Neural cell (in vitro differentiated cells): ENCODE measurements at regions not wholly inside any gene's neighbourhood (a gene's known extent, or its start where the extent isn't known, plus 50 kb on each side); places are given as distances from the start of the nearest gene placed in this dataset.

ENCODE experiments used
- H2AFZ ChIP-seq: fragments of 200-600, 300-800 bp; sonication (generic), shearing (Covaris generic); 2 replicates; pipeline ENCODE4 v1.6.0; 2014; ENCODE audit warnings: low read depth, mild to moderate bottlenecking, antibody characterized with exemption, low read length, moderate library complexity
- H3F3A ChIP-seq: fragments of 200-600 bp; shearing (Covaris generic); 2 replicates; pipeline ENCODE4 v1.6.1; 2016; ENCODE audit warnings: mild to moderate bottlenecking, moderate library complexity, mixed read lengths, antibody characterized with exemption, low read length; ENCODE audit not compliant: insufficient read depth, poor library complexity, severe bottlenecking
- H3K27ac ChIP-seq: fragments of 200-600, 300-800 bp; sonication (generic), shearing (Covaris generic); 2 replicates; pipeline ENCODE4 v1.5.1; 2014; ENCODE audit warnings: mild to moderate bottlenecking, low read length, moderate library complexity
- H3K27me3 ChIP-seq: fragments of 300-800, 200-600 bp; sonication (generic), shearing (Covaris generic); 2 replicates; pipeline ENCODE4 v1.6.0; 2014; ENCODE audit warnings: mild to moderate bottlenecking, low read depth, low read length, moderate library complexity; ENCODE audit not compliant: insufficient read depth
- H3K36me3 ChIP-seq: fragments of 300-800, 200-600 bp; sonication (generic), shearing (Covaris generic); 2 replicates; pipeline ENCODE4 v1.5.1; 2014; ENCODE audit warnings: mild to moderate bottlenecking, antibody characterized with exemption, low read length, moderate library complexity; ENCODE audit not compliant: insufficient read depth
- H3K4me2 ChIP-seq: fragments of 300-800, 200-600 bp; sonication (generic), shearing (Covaris generic); 2 replicates; pipeline ENCODE4 v1.6.0; 2014; ENCODE audit warnings: mild to moderate bottlenecking, low read length
- H3K4me3 ChIP-seq: fragments of 300-800, 200-600 bp; sonication (generic), shearing (Covaris generic); 2 replicates; pipeline ENCODE4 v1.5.1; 2014; ENCODE audit warnings: mild to moderate bottlenecking, low read length, moderate library complexity
- H3K79me2 ChIP-seq: fragments of 200-600 bp; shearing (Covaris generic); replicated peaks from 2 replicates; pipeline ENCODE4 v1.6.0; 2014; ENCODE audit warnings: mild to moderate bottlenecking, low read length, moderate library complexity; ENCODE audit not compliant: insufficient read depth
- H3K9ac ChIP-seq: fragments of 300-800, 200-600 bp; sonication (generic), shearing (Covaris generic); 2 replicates; pipeline ENCODE4 v1.6.1; 2016; ENCODE audit warnings: mild to moderate bottlenecking, low read length, mixed read lengths
- H3K9me2 ChIP-seq: fragments of 200-600 bp; shearing (Covaris generic); 2 replicates; pipeline ENCODE4 v1.6.1; 2016; ENCODE audit warnings: mild to moderate bottlenecking, low read length, mixed read lengths; ENCODE audit not compliant: insufficient read depth
- H3K9me3 ChIP-seq: fragments of 200-600, 300-800 bp; sonication (generic), shearing (Covaris generic); 2 replicates; pipeline ENCODE4 v1.6.1; 2016; ENCODE audit warnings: mild to moderate bottlenecking, mixed run types, low read length, moderate library complexity, mixed read lengths
- H4K20me1 ChIP-seq: fragments of 200-600 bp; shearing (Covaris generic); 2 replicates; pipeline ENCODE4 v1.6.1; 2016; ENCODE audit warnings: mild to moderate bottlenecking, mixed run types; ENCODE audit not compliant: insufficient read depth
- EP300 ChIP-seq: fragments of 450-650 bp; conservative IDR thresholded peaks from 2 replicates; pipeline ENCODE4 v1.6.1; 2014; ENCODE audit warnings: antibody characterized with exemption, mild to moderate bottlenecking, moderate library complexity; ENCODE audit not compliant: poor library complexity, severe bottlenecking
- EZH2 ChIP-seq: fragments of 200-600, 300-800 bp; shearing (Covaris generic), sonication (generic); IDR thresholded peaks from 2 replicates; pipeline ENCODE4 v1.6.1; 2014; ENCODE audit warnings: antibody characterized with exemption, low read length, borderline replicate concordance, mild to moderate bottlenecking; ENCODE audit not compliant: insufficient read depth, poor library complexity, severe bottlenecking
- MXI1 ChIP-seq: fragments of 450-650 bp; conservative IDR thresholded peaks from 2 replicates; pipeline ENCODE4 v1.6.1; 2014; ENCODE audit warnings: antibody characterized with exemption, mild to moderate bottlenecking; ENCODE audit not compliant: poor library complexity, severe bottlenecking
- POLR2AphosphoS5 ChIP-seq: IDR thresholded peaks from 2 replicates; pipeline ENCODE4 v1.6.1; 2012
- RAD21 ChIP-seq: fragments of 450-650 bp; conservative IDR thresholded peaks from 2 replicates; pipeline ENCODE4 v1.6.1; 2014; ENCODE audit warnings: antibody characterized with exemption, mild to moderate bottlenecking, moderate library complexity
- SMC3 ChIP-seq: fragments of 450-650 bp; conservative IDR thresholded peaks from 2 replicates; pipeline ENCODE4 v1.6.1; 2014; ENCODE audit warnings: antibody characterized with exemption, mild to moderate bottlenecking, moderate library complexity; ENCODE audit not compliant: poor library complexity
- TAF1 ChIP-seq: IDR thresholded peaks from 2 replicates; pipeline ENCODE4 v1.6.1; 2012; ENCODE audit warnings: low read depth
- TF ChIP-seq, protein P1 (sequence below): fragments of 450-650 bp; IDR thresholded peaks from 2 replicates; pipeline ENCODE4 v1.5.1; 2014; ENCODE audit warnings: antibody characterized with exemption, mild to moderate bottlenecking, moderate library complexity; ENCODE audit not compliant: poor library complexity, severe bottlenecking
- TF ChIP-seq, protein P2 (sequence below): IDR thresholded peaks from 2 replicates; pipeline ENCODE4 v1.6.1; 2012; ENCODE audit warnings: borderline replicate concordance

DNA sequence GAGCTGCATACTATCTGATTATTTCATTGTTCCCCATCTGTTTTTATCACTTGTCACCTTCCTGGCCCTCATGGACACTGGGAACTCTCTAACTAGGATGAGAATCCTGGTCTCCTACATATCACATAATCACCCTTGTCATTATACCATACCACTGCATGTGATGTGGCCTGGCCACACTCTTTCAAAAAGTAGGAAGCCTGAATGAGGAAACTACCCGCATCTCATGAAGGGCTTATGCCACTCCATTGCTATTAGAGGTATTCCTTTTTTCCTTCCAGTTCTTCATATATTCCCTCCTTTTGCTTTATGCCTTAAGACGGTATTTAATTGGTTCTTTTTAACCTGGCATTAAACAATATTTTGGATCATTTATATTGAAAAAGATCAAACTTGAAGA lies 1341.4 kb upstream of the NUDT12 start:
- TF ChIP-seq MXI1 (no peak), TAF1 (no peak), EZH2 (no peak)
- TF ChIP-seq, protein P1, sequence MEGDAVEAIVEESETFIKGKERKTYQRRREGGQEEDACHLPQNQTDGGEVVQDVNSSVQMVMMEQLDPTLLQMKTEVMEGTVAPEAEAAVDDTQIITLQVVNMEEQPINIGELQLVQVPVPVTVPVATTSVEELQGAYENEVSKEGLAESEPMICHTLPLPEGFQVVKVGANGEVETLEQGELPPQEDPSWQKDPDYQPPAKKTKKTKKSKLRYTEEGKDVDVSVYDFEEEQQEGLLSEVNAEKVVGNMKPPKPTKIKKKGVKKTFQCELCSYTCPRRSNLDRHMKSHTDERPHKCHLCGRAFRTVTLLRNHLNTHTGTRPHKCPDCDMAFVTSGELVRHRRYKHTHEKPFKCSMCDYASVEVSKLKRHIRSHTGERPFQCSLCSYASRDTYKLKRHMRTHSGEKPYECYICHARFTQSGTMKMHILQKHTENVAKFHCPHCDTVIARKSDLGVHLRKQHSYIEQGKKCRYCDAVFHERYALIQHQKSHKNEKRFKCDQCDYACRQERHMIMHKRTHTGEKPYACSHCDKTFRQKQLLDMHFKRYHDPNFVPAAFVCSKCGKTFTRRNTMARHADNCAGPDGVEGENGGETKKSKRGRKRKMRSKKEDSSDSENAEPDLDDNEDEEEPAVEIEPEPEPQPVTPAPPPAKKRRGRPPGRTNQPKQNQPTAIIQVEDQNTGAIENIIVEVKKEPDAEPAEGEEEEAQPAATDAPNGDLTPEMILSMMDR: no peak
- TF ChIP-seq, protein P2, sequence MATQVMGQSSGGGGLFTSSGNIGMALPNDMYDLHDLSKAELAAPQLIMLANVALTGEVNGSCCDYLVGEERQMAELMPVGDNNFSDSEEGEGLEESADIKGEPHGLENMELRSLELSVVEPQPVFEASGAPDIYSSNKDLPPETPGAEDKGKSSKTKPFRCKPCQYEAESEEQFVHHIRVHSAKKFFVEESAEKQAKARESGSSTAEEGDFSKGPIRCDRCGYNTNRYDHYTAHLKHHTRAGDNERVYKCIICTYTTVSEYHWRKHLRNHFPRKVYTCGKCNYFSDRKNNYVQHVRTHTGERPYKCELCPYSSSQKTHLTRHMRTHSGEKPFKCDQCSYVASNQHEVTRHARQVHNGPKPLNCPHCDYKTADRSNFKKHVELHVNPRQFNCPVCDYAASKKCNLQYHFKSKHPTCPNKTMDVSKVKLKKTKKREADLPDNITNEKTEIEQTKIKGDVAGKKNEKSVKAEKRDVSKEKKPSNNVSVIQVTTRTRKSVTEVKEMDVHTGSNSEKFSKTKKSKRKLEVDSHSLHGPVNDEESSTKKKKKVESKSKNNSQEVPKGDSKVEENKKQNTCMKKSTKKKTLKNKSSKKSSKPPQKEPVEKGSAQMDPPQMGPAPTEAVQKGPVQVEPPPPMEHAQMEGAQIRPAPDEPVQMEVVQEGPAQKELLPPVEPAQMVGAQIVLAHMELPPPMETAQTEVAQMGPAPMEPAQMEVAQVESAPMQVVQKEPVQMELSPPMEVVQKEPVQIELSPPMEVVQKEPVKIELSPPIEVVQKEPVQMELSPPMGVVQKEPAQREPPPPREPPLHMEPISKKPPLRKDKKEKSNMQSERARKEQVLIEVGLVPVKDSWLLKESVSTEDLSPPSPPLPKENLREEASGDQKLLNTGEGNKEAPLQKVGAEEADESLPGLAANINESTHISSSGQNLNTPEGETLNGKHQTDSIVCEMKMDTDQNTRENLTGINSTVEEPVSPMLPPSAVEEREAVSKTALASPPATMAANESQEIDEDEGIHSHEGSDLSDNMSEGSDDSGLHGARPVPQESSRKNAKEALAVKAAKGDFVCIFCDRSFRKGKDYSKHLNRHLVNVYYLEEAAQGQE: no peak
- Histone ChIP-seq H3K4me2 (no peak overlapping the region), H4K20me1 (no peaks in the 10 kb centered on the region), H3K9me3 (no peaks in the 10 kb centered on the region), H3K27me3 (no peaks in the 10 kb centered on the region), H3K79me2 (no peaks in the 10 kb centered on the region), H3K9ac (no peak overlapping the region), H3K36me3 (no peaks in the 10 kb centered on the region), H3K9me2 (no peaks in the 10 kb centered on the region), H2AFZ (no peak overlapping the region), H3K4me3 (no peak overlapping the region), H3K27ac (no peak overlapping the region), H3F3A (no peaks in the 10 kb centered on the region)

DNA sequence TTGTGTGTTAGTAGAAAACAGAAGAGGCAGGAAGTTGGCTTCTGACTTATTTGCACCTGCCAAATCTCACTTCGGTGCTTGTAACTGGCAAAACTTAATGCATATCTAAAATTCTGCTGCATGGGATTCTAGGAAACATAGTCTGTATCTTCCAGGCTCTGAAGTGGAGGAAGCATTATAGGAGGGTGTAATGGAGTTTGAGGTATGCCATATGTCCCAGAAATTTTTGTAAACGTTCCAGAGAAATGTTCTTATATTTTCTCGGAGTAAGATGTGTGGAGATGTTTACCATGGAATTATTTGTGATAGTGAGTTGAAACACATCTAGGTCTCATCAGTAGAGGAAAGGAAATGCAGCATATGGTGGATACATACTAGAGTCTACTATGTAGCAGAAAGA lies 1329.0 kb upstream of the NUDT12 start:
- Histone ChIP-seq H3K9me2 (no peaks in the 10 kb centered on the region), H3F3A (no peaks in the 10 kb centered on the region), H3K4me2 (no peak overlapping the region), H2AFZ (no peak overlapping the region), H3K36me3 (no peaks in the 10 kb centered on the region), H3K4me3 (no peak overlapping the region), H3K27me3 (no peaks in the 10 kb centered on the region), H4K20me1 (no peaks in the 10 kb centered on the region), H3K9me3 (no peaks in the 10 kb centered on the region), H3K27ac (no peak overlapping the region), H3K79me2 (no peaks in the 10 kb centered on the region), H3K9ac (no peak overlapping the region)
- TF ChIP-seq, protein P2: no peak
- TF ChIP-seq MXI1: no peak
- TF ChIP-seq, protein P1: no peak
- TF ChIP-seq TAF1: no peak
- TF ChIP-seq EP300: no peak
- no peak for TF ChIP-seq RAD21
- TF ChIP-seq SMC3: no peak
- no peak for TF ChIP-seq POLR2AphosphoS5
- no peak for TF ChIP-seq EZH2
